Posterior cingulate gyrus (tissue), 11 donors: ENCODE measurements at regions not wholly inside any gene's neighbourhood (a gene's known extent, or its start where the extent isn't known, plus 50 kb on each side); places are given as distances from the start of the nearest gene placed in this dataset.

Experiments
- DNase-seq, 10 donors: peaks; one replicate each; pipeline versions ENCODE4 v3.0.0 to v3.0.0-alpha.2; 2020 to 2021; ENCODE audit warnings: mixed read lengths in 3 of 10
- intact Hi-C: fragments of 100-400 bp; cut with DNase I; formaldehyde crosslinking; loops from one replicate; pipeline ENCODE4 v1.15.1; 2023

DNA sequence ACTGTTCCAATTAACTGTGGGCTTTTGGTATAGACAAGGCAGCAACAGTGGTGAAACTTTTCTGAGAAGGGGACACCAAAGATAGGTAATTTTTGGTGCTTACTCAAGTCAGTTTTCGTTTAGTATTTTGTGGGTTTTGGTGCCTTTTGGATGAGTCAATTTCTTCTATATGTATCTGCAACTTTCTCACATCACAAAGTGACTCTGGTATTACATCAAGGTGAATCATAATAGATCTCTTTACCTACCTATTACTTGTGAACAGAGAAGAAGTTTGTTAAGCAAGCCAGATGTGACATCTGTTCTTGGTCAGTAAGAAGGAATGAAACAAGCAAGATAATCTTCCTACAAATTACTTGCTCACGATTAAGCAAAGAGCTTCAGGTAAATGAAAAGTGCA is 732.4 kb upstream of the DPPA4 start:
- intact Hi-C loops = no loop called here
- DNase-seq = no peak

DNA sequence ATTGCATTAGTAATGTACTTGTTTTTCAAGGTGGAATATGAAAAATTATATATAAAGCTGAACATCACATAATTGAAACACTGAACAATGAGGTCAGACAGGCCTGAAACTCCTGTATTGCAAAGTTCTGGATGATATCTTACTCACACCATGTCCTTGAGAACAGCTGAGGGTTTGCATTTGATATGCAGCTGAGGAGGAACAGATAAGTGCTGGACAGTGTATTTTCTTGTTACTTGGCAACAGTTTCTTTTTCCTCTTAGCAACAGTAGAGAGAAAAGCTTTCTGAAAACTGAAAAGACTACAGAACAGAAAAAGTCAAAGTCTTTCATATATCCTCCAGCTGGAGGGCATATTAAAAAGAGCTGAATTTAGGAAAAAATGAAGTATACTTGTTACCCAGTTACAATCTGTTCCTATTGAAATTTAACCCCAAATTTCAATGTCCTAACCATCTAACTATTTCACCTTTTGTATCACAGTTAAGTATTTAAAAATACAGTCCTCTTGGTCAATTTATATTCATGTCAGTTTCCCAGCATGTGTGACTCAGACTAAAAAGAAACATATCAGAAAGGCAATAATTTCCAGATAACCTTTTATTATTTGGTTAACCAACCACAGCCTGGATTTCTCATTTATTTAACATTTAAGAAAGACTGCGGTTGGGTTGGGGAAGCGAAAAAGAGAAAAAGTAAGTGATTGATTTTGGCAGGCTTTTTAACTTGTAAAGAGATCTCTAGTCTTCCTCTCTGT is 733.0 kb upstream of the DPPA4 start:
- no peak for DNase-seq
- intact Hi-C loops = no loop called here

DNA sequence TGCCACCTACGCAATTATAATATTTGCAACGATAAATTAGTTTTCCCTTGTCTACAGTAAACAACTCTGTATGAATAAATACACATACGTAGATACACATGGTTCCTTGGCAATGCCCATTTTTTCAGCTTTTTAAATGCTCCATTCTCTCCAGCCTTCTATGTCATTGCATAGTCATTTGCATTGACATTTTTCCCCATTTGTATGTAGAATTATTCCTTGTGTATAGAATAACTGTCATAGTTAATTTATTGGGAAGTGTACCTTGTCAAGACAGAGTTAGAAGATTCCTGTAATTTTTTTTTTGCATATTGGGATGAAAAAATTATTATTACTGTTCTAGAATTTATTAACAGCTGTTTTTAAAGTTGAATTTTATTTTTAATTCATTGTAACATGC is 736.7 kb upstream of the DPPA4 start:
- no peak for DNase-seq
- intact Hi-C loops = no loop called here

DNA sequence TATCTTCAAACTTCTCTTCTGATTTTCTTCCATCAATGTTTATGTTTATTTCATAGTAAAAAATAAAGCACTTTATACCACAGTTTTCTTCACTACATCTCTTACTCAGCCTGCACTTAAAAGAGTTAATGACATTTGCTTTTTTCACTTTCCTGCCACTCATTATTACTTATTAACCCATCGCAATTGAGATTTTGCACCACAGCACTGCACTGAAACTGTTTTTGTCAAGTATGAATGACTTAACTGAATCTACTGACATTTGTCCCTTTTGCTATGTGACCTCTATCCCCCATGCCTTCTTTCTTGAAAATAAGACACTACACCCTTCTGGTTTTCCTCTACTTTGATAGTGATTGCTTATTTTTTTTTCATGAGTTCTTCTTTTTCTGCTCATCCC is 739.7 kb upstream of the DPPA4 start:
- intact Hi-C loops = no loop called here
- DNase-seq = no peak

DNA sequence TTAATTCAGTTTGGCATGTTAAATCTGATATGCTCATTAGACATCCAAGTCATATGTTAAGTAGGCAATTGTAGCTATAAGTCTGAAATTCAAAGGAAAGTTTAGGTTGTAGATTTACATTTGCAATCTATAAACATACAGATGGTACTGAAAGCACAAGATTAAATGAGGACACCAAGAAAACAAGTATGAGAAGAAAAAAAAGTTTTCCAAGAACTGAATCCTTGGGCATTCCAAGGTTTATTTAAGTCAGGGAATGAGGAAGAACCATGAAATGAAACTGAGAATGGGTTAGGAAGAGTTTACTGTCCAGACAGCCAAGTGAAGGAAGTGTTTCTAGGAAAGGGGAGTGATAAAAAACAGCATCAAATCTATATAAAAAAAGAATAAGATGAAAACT is 756.1 kb upstream of the DPPA4 start:
- no peak for DNase-seq
- intact Hi-C loops = no loop called here

DNA sequence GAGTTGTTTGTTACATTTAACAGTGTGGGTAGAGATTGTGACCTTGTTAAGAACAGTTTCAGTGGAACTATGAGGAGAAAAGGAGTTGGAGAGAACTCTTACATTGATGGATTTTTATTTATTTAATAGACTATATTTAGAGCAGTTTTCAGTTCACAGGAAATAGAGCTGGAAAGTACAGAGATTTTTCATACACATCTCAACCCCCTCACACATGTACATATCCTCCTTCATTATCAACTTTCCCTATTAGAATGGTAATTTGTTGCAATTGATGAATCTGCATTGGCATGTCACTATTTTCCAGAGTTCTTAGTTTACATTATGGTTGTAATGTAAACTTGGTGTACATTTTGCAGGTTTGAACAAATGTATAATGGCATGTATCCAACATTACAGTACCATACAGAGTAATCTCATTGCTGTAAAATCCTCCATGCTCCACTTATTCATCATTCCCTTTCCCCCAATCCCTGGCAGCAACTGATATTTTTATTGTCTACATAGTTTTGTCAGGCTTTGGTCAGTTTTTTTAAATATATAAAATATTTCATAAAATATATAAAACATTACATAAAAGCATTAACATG is 756.6 kb upstream of the DPPA4 start:
- DNase-seq = no peak
- intact Hi-C loops = no loop called here

GRCh38 chr3:110099711-110100110 is 762.4 kb upstream of the DPPA4 start:
- no peak for DNase-seq

GRCh38 chr3:110101361-110101760 is 764.0 kb upstream of the DPPA4 start:
- no peak for DNase-seq
- intact Hi-C loops = no loop called here

More at GRCh38 chr3:110099711-110100110, 762.4 kb upstream of the DPPA4 start:
- intact Hi-C loops = no loop called here

- intact Hi-C loops = no loop called here
- DNase-seq = no peak
These were observed 769.5 kb upstream of the DPPA4 start for GRCh38 chr3:110106805-110107204.

- intact Hi-C loops = no loop called here
- no peak for DNase-seq
These were observed 786.6 kb upstream of the DPPA4 start for GRCh38 chr3:110123946-110124345.

- peak in 1 of 10 donors; percentile 50 for DNase-seq
- intact Hi-C loops = no loop called here
These were observed 788.7 kb upstream of the DPPA4 start for GRCh38 chr3:110126065-110126464.

- no peak for DNase-seq
- intact Hi-C loops = no loop called here
These were observed 796.6 kb upstream of the DPPA4 start for GRCh38 chr3:110133971-110134370.

- intact Hi-C loops = no loop called here
- no peak for DNase-seq
These were observed 801.7 kb upstream of the DPPA4 start for GRCh38 chr3:110139048-110139447.

GRCh38 chr3:110139821-110140220 is 802.5 kb upstream of the DPPA4 start:
- intact Hi-C loops = no loop called here
- no peak for DNase-seq

GRCh38 chr3:110149763-110150162 is 812.4 kb upstream of the DPPA4 start:
- intact Hi-C loops = no loop called here
- DNase-seq = no peak

GRCh38 chr3:110157221-110157620 is 819.9 kb upstream of the DPPA4 start:
- intact Hi-C loops = no loop called here
- no peak for DNase-seq

- no peak for DNase-seq
- intact Hi-C loops = no loop called here
These were observed 827.5 kb upstream of the DPPA4 start for GRCh38 chr3:110164632-110165369.

- intact Hi-C loops = no loop called here
These were observed 828.0 kb upstream of the DPPA4 start for GRCh38 chr3:110165370-110165743.

GRCh38 chr3:110165753-110166152 is 828.4 kb upstream of the DPPA4 start:
- DNase-seq = no peak
- intact Hi-C loops = no loop called here

More at GRCh38 chr3:110165370-110165743, 828.0 kb upstream of the DPPA4 start:
- DNase-seq = no peak

- intact Hi-C loops = no loop called here
- DNase-seq = no peak
These were observed 829.4 kb upstream of the DPPA4 start for GRCh38 chr3:110166791-110167190.

- no peak for DNase-seq
- intact Hi-C loops = no loop called here
These were observed 837.6 kb upstream of the DPPA4 start for GRCh38 chr3:110174908-110175307.

- DNase-seq = no peak
- intact Hi-C loops = no loop called here
These were observed 841.6 kb upstream of the DPPA4 start for GRCh38 chr3:110178965-110179364.
